SKM-1 (cell line): ENCODE measurements at regions not wholly inside any gene's neighbourhood (a gene's known extent, or its start where the extent isn't known, plus 50 kb on each side); places are given as distances from the start of the nearest gene placed in this dataset.
A peak's percentile ranks its signal among the peaks of the same experiment; 100 is the strongest.

Experiments
- DNase-seq: peaks from one replicate; lab custom pipeline; 2025; ENCODE audit not compliant: unreplicated experiment; lab: John Stamatoyannopoulos, UW

DNA sequence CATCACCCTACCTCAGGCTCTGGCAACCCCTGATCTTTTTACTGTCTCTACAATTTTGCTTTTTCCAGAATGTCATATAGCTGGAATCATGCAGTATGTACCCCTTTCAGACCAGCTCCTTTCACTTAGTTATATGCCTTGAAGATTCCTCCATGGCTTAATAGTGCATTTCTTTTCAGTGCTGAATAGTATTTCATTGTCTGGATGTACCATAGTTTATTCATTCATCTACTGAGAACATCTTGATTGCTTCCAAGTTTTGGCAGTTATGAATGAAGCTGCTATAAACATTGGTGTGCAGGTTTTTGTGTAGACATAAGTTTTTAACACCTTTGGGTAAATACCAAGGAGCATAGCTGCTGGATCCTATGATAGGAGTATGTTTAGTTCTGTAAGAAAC, 50.8 kb upstream of the ANP32A start:
- DNase-seq: no peak

DNA sequence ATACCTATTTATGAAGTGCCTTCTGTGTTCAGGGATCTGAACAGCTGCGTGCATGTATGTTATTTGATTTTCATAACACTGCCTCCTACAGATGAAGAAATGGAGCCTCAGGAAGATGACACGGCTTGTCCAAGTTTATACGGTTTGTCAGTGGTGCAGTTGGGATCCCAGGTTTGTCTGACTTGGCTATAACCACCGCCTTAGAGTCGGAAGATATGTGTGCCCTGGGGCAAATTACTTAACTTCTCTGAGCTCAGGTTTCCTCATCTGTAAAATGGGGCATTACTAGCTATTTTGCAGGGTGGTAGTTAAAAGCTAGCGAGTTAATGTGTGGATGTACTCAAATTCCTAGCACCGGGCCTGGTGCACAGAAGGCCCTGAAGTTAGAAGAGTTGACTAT, 54.1 kb upstream of the ANP32A start:
- no peak for DNase-seq

DNA sequence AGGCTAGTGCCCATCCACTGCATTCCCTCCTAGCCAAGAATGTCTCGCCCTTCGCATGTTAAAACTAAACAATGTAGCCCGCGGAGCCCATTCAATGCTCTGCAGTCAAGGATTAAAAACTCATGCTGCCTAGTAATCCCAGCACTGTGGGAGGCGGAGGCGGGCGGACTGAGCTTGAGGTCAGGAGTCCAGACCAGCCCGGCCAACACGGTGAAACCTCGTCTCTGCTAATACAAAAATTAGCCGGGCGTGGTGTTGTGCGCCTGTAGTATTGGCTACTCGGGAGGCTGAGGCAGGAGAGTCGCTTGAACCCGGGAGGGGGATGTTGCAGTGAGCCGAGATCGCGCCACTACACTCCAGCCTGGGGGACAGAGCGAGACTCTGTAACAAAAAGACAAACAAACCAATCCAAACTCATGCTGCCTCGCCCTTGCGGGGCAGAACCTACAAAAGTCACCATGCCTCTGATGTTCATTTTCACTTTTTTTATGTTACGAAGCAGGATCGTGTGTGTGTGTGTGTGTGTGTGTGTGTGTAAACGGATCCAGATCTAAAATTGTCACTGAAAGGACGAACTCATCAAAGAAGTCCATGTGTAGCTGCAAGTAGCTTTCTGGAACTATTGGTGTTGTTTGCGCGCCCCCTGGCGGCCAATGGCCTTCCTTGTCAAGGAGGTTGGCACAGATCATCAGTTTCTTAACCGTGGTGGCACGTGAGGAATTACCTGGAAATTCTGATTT, 54.8 kb upstream of the SPESP1 start:
- DNase-seq: peak; percentile 61

DNA sequence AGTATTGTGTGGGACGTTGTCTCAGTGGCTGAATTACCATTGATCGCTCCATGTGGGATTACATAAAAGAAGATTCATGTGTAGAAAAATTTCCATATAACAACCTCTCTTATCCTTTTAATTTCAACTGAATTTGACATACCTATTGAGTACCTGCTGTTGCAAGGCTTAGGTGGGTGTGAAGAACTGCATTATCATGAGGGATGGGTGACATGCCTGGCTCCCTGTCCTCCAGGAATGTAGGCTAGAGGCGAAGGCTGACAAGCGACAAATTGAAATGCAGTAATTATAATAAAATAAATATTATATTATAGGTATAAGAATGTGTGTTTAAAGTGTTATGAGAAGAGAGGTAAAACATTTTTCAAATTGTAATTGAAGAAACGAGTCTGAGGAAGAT, 52.7 kb upstream of the SPESP1 start:
- DNase-seq: no peak

DNA sequence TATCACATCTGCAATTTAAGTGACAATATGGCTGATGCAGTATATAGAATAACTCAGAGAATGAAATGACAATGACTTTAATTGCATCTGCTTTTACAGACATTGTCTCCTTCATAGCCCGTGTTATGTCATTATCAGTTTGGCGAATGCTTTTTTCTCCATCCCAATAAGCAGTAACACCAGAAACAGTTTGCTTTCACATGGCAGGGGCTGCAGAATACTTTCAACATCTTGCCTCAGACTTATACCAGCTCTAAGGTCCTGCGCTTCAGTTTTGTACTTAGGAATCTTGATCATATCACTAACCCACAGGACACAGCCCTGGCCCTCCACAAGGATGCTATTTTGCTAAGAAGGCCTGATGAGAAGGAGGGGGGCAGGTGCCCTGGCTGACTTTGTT, 49.9 kb upstream of the SPESP1 start:
- no peak for DNase-seq
